Kidney tubule cell (primary cell): ENCODE measurements at regions not wholly inside any gene's neighbourhood (a gene's known extent, or its start where the extent isn't known, plus 50 kb on each side); places are given as distances from the start of the nearest gene placed in this dataset.

ENCODE experiments used
- DNase-seq: peaks from one replicate; pipeline ENCODE4 v3.0.0-alpha.2; 2018; ENCODE audit warnings: low spot score

- no peak for DNase-seq
Measured at GRCh38 chr2:120567128-120567527, 168.5 kb upstream of the GLI2 start.

- no peak for DNase-seq
Measured at GRCh38 chr2:120568089-120568974, 167.3 kb upstream of the GLI2 start.

GRCh38 chr2:120568975-120569268, 166.7 kb upstream of the GLI2 start:
- DNase-seq = no peak

GRCh38 chr2:120570001-120570400, 165.7 kb upstream of the GLI2 start:
- DNase-seq = no peak

- no peak for DNase-seq
Measured at GRCh38 chr2:120570546-120570945, 165.1 kb upstream of the GLI2 start.

GRCh38 chr2:120571015-120571728, 164.5 kb upstream of the GLI2 start:
- DNase-seq = no peak

GRCh38 chr2:120572226-120572625, 163.4 kb upstream of the GLI2 start:
- DNase-seq = no peak

- DNase-seq = no peak
Measured at GRCh38 chr2:120574620-120575019, 161.0 kb upstream of the GLI2 start.

GRCh38 chr2:120575966-120576365, 159.7 kb upstream of the GLI2 start:
- DNase-seq = no peak

GRCh38 chr2:120576509-120577474, 158.9 kb upstream of the GLI2 start:
- DNase-seq = no peak

GRCh38 chr2:120577721-120578295, 157.9 kb upstream of the GLI2 start:
- DNase-seq = no peak

- DNase-seq = no peak
Measured at GRCh38 chr2:120578576-120579352, 156.9 kb upstream of the GLI2 start.

- DNase-seq = no peak
Measured at GRCh38 chr2:120579916-120580685, 155.6 kb upstream of the GLI2 start.

- no peak for DNase-seq
Measured at GRCh38 chr2:120580709-120581108, 155.0 kb upstream of the GLI2 start.

- DNase-seq = no peak
Measured at GRCh38 chr2:120583121-120583520, 152.5 kb upstream of the GLI2 start.

GRCh38 chr2:120583851-120584570, 151.7 kb upstream of the GLI2 start:
- no peak for DNase-seq

GRCh38 chr2:120586507-120587278, 149.0 kb upstream of the GLI2 start:
- no peak for DNase-seq

GRCh38 chr2:120587279-120587996, 148.2 kb upstream of the GLI2 start:
- no peak for DNase-seq
